Neuronal stem cell (in vitro differentiated cells): ENCODE measurements at regions not wholly inside any gene's neighbourhood (a gene's known extent, or its start where the extent isn't known, plus 50 kb on each side); places are given as distances from the start of the nearest gene placed in this dataset.
A peak's percentile ranks its signal among the peaks of the same experiment; 100 is the strongest.

Experiments
- DNase-seq: peaks from one replicate; pipeline ENCODE4 v3.0.0-alpha.2; 2013; ENCODE audit warnings: low spot score
- H2AFZ ChIP-seq: one replicate; pipeline ENCODE4 v1.6.1; 2013; ENCODE audit warnings: mild to moderate bottlenecking, low read length, inconsistent platforms
- H2AK5ac ChIP-seq: 2 replicates; pipeline ENCODE4 v1.6.1; 2013; ENCODE audit warnings: low read depth, mild to moderate bottlenecking, inconsistent platforms, low read length, moderate library complexity, mixed read lengths
- H2BK120ac ChIP-seq: 2 replicates; pipeline ENCODE4 v1.6.1; 2013; ENCODE audit warnings: low read depth, mild to moderate bottlenecking, inconsistent platforms, low read length, moderate library complexity, mixed read lengths
- H2BK12ac ChIP-seq: one replicate; pipeline ENCODE4 v1.6.1; 2013; ENCODE audit warnings: low read length, inconsistent platforms
- H2BK15ac ChIP-seq: 2 replicates; pipeline ENCODE4 v1.6.1; 2013; ENCODE audit warnings: mild to moderate bottlenecking, low read length, inconsistent platforms, mixed read lengths
- H2BK5ac ChIP-seq: one replicate; pipeline ENCODE4 v1.6.1; 2013; ENCODE audit warnings: inconsistent platforms, mild to moderate bottlenecking, low read length, moderate library complexity
- H3K14ac ChIP-seq: one replicate; pipeline ENCODE4 v1.6.1; 2013; ENCODE audit warnings: low read length, inconsistent platforms
- H3K18ac ChIP-seq: 2 replicates; pipeline ENCODE4 v1.6.1; 2013; ENCODE audit warnings: low read length, inconsistent platforms
- H3K23ac ChIP-seq: 2 replicates; pipeline ENCODE4 v1.6.1; 2013; ENCODE audit warnings: low read depth, mild to moderate bottlenecking, mixed read lengths, low read length, inconsistent platforms; ENCODE audit not compliant: poor library complexity
- H3K27ac ChIP-seq: replicated peaks from 3 replicates; pipeline ENCODE4 v1.5.1; 2013; ENCODE audit warnings: low read length, inconsistent platforms
- H3K27me3 ChIP-seq, 3 experiments: 2 replicates each; pipeline ENCODE4 v1.6.1; 2013; ENCODE audit warnings: low read length in 3 of 3, mild to moderate bottlenecking in 2 of 3, inconsistent platforms in 1 of 3, low read depth in 1 of 3, mixed read lengths in 1 of 3, moderate library complexity in 1 of 3; ENCODE audit not compliant: control insufficient read depth in 3 of 3, insufficient read depth in 3 of 3
- H3K36me3 ChIP-seq, 2 donors: replicated peaks in 1 of 2; 2 replicates each; pipeline ENCODE4 v1.6.1; 2013; ENCODE audit warnings: low read length in 2 of 2; ENCODE audit not compliant: control insufficient read depth in 2 of 2, insufficient read depth in 2 of 2
- H3K4ac ChIP-seq: 2 replicates; pipeline ENCODE4 v1.6.1; 2013; ENCODE audit warnings: inconsistent platforms, mild to moderate bottlenecking, low read length, moderate library complexity
- H3K4me1 ChIP-seq, 2 donors: 1 replicate in 1 of 2; 2 replicates in 1 of 2; pipeline ENCODE4 v1.6.1; 2013; ENCODE audit warnings: low read length in 2 of 2, low read depth in 1 of 2; ENCODE audit not compliant: control insufficient read depth in 2 of 2, insufficient read depth in 1 of 2
- H3K4me2 ChIP-seq: one replicate; pipeline ENCODE4 v1.6.1; 2013; ENCODE audit warnings: mild to moderate bottlenecking, low read length, inconsistent platforms; ENCODE audit not compliant: insufficient read depth, poor library complexity, severe bottlenecking
- H3K4me3 ChIP-seq, 2 donors: 2 replicates each; pipeline ENCODE4 v1.5.1; 2013; ENCODE audit warnings: low read length in 2 of 2, mild to moderate bottlenecking in 2 of 2, inconsistent platforms in 1 of 2, moderate library complexity in 1 of 2
- H3K79me1 ChIP-seq: one replicate; pipeline ENCODE4 v1.6.1; 2013; ENCODE audit warnings: low read depth, mild to moderate bottlenecking, inconsistent platforms, low read length, moderate library complexity
- H3K9ac ChIP-seq: one replicate; pipeline ENCODE4 v1.6.1; 2013; ENCODE audit warnings: mild to moderate bottlenecking, low read depth, low read length, inconsistent platforms; ENCODE audit not compliant: poor library complexity
- H3K9me3 ChIP-seq, 2 donors: replicated peaks in 1 of 2; 2 replicates each; pipeline versions ENCODE3 to v1.6.1; 2013; ENCODE audit warnings: low read length in 2 of 2, mild to moderate bottlenecking in 2 of 2, inconsistent platforms in 1 of 2, low read depth in 1 of 2, mixed read lengths in 1 of 2, moderate library complexity in 1 of 2; ENCODE audit not compliant: control insufficient read depth in 2 of 2, insufficient read depth in 1 of 2
- H4K8ac ChIP-seq: one replicate; pipeline ENCODE4 v1.6.1; 2013; ENCODE audit warnings: low read depth, mild to moderate bottlenecking, inconsistent platforms, low read length, moderate library complexity
- H4K91ac ChIP-seq: one replicate; pipeline ENCODE4 v1.6.1; 2013; ENCODE audit warnings: low read length, low read depth, mild to moderate bottlenecking, inconsistent platforms; ENCODE audit not compliant: poor library complexity
- WGBS, 2 donors: extraction: QIAGEN DNeasy Blood & Tissue Kit; methylation state at CpG; one replicate each; pipeline ENCODE4 v1.1.7; 2013; ENCODE audit warnings: missing lambda C conversion rate in 2 of 2, mixed read lengths in 1 of 2; ENCODE audit not compliant: insufficient read length in 2 of 2, insufficient replicate concordance in 1 of 2; ENCODE audit errors: extremely low coverage in 2 of 2; 5-methylcytosine and 5-hydroxymethylcytosine counted together

DNA sequence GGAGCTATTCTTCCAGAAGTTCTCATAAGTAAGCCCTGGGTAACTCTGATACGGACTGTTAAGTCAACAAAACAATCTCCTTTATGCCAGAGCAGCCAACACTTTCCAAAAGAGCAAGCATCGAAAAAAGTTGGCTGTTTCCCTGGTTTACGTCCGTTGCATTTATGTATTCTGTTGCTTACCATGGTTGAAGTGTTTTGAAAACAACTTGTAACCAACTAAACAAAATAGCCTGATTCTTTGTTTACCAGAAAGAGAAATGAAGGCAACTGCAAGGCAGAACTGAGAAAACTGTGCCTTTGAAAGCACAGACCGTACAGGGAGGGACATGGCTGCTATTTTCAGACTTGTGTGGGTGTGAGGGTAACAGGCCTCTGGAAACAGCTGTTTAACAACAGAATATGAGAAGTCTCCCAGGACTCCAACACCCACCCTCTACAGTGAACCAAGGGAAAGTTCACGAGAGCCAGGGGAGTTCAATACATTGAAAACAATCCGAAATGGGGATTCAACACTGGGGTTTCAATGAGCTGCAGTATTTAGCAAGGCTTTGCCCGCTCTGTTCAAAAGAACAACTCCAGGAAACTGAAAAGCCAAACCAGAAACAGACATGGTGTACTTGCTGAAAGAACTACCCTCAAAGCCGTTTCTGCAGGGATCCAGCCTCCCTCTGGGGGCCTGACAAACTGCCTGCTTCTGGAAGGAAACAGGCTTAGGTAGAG, 95.8 kb upstream of the EGFL6 start:
- no peak overlapping the region for H2BK5ac ChIP-seq
- no peak overlapping the region for H4K91ac ChIP-seq
- no peak overlapping the region for H2AK5ac ChIP-seq
- no peak overlapping the region for H3K14ac ChIP-seq
- H3K27me3 ChIP-seq = no peaks in the 10 kb centered on the region
- no peak overlapping the region for H3K23ac ChIP-seq
- H4K8ac ChIP-seq = no peak overlapping the region
- peak overlapping the region; percentile 34 for H3K27ac ChIP-seq
- no peaks in the 10 kb centered on the region for H3K36me3 ChIP-seq
- no CpG with 5 or more reads among the region's 9 CpGs for WGBS, 2 donors
- H3K79me1 ChIP-seq = no peaks in the 10 kb centered on the region
- H3K9me3 ChIP-seq = no peaks in the 10 kb centered on the region
- H2BK12ac ChIP-seq = no peak overlapping the region
- no peak overlapping the region for H3K4me2 ChIP-seq
- DNase-seq = no peak
- H3K4me3 ChIP-seq = no peak overlapping the region
- no peak overlapping the region for H3K4ac ChIP-seq
- H3K9ac ChIP-seq = no peak overlapping the region
- H2AFZ ChIP-seq = peak overlapping the region; percentile 76
- H2BK120ac ChIP-seq = no peak overlapping the region
- H3K18ac ChIP-seq = no peak overlapping the region
- H3K4me1 ChIP-seq = peaks cover 7 to 18% of the 10 kb centered on the region in 2 donors
- H2BK15ac ChIP-seq = no peak overlapping the region

DNA sequence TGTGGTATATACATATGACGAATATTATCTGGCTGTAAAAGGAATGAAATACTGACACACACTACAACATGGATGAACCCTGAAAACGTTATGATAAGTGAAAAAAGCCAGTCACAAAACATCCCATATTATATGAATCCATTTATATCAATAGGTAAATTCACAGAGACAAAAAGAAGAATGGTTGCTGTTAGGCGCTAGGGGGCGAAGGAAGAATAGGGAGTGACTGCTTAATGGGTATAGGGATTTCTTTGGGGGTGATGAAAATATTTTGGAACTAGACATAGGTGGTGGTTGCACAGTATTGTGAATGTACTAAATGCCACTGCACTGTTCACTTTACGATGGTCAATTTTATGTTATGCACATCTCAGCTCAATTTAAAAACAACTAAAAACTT, 96.4 kb upstream of the EGFL6 start:
- Histone ChIP-seq H3K14ac (no peak overlapping the region), H4K8ac (no peak overlapping the region), H2AFZ (peak overlapping the region; percentile 76), H2BK12ac (no peak overlapping the region), H2BK120ac (no peak overlapping the region), H3K9ac (no peak overlapping the region), H3K23ac (no peak overlapping the region), H3K9me3 (no peaks in the 10 kb centered on the region), H3K18ac (no peak overlapping the region), H4K91ac (no peak overlapping the region), H3K4me1 (peaks cover 7 to 18% of the 10 kb centered on the region in 2 donors), H3K36me3 (no peaks in the 10 kb centered on the region), H3K4ac (no peak overlapping the region), H3K27me3 (no peaks in the 10 kb centered on the region), H3K79me1 (no peaks in the 10 kb centered on the region), H3K27ac (no peak overlapping the region), H2AK5ac (no peak overlapping the region), H2BK5ac (no peak overlapping the region), H3K4me3 (no peak overlapping the region), H2BK15ac (no peak overlapping the region), H3K4me2 (no peak overlapping the region)
- no CpG with 5 or more reads among the region's 5 CpGs for WGBS, 2 donors
- no peak for DNase-seq

DNA sequence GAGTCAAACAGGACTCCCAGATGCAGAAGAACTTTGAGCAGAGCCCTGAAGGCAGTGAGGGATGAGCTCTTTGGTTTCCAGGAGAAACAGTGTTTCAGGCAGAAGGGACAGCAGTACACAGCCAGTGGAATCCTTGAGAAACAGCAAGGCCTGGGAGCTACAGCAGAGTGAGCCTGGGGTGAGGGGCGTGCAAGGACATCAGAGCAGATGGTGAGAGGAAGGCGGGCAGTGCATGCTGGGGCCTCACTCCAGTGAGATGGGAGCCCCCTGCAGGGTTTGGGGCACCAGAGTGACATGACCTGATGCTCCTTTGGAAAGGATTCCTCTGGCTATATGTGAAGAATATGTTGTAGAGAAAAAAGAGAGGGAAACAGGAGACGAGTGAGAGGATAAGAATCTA, 98.1 kb upstream of the EGFL6 start:
- no peak for DNase-seq
- Histone ChIP-seq H2BK120ac (peak overlapping the region; percentile 47), H4K91ac (no peak overlapping the region), H2BK15ac (no peak overlapping the region), H3K27me3 (no peaks in the 10 kb centered on the region), H3K4me3 (no peak overlapping the region), H3K18ac (peak overlapping the region; percentile 17), H2AK5ac (no peak overlapping the region), H3K4ac (no peak overlapping the region), H3K4me2 (peak overlapping the region; percentile 11), H3K9me3 (no peaks in the 10 kb centered on the region), H4K8ac (no peak overlapping the region), H3K23ac (no peak overlapping the region), H3K27ac (peak overlapping the region; percentile 68), H3K4me1 (peaks cover 7 to 18% of the 10 kb centered on the region in 2 donors), H2BK5ac (no peak overlapping the region), H3K79me1 (no peaks in the 10 kb centered on the region), H2BK12ac (no peak overlapping the region), H2AFZ (peak overlapping the region; percentile 25), H3K36me3 (no peaks in the 10 kb centered on the region), H3K9ac (no peak overlapping the region), H3K14ac (no peak overlapping the region)
- no CpG with 5 or more reads among the region's 3 CpGs for WGBS, 2 donors

DNA sequence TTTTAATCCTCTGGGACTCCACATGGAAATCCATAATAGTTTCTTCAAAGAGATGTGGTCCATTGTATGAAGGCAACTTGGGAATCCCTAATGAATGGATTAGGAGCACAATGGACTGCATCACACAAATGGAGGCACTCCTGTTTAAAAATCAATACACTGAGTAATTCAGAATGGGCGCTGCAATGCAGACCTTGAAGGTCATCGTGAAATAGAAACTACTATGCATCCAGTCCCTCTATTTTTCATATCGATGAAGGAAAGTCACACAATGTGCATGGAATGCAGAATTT, 98.8 kb upstream of the EGFL6 start:
- Histone ChIP-seq H3K4me1 (peaks cover 7 to 18% of the 10 kb centered on the region in 2 donors), H2BK12ac (no peak overlapping the region), H3K9ac (no peak overlapping the region), H3K4ac (no peak overlapping the region), H3K14ac (no peak overlapping the region), H3K36me3 (no peaks in the 10 kb centered on the region), H2BK15ac (no peak overlapping the region), H3K4me3 (no peak overlapping the region), H3K4me2 (no peak overlapping the region), H2AFZ (no peak overlapping the region), H2AK5ac (no peak overlapping the region), H2BK5ac (no peak overlapping the region), H4K8ac (no peak overlapping the region), H3K9me3 (no peaks in the 10 kb centered on the region), H3K79me1 (no peaks in the 10 kb centered on the region), H3K23ac (no peak overlapping the region), H3K27ac (no peak overlapping the region), H3K18ac (no peak overlapping the region), H4K91ac (no peak overlapping the region), H3K27me3 (no peaks in the 10 kb centered on the region), H2BK120ac (no peak overlapping the region)
- peak; percentile 8 for DNase-seq
- WGBS, 2 donors = no CpG with 5 or more reads among the region's 3 CpGs
